SU-DHL-6 (cell line): ENCODE measurements at regions not wholly inside any gene's neighbourhood (a gene's known extent, or its start where the extent isn't known, plus 50 kb on each side); places are given as distances from the start of the nearest gene placed in this dataset.

Experiments
- H2AFZ ChIP-seq: fragments of 200-600 bp; sonication (generic); 2 replicates; pipeline ENCODE4 v1.6.1; 2014; ENCODE audit warnings: low read depth, mild to moderate bottlenecking, moderate library complexity, mixed read lengths, antibody characterized with exemption, low read length; ENCODE audit not compliant: severe bottlenecking
- H3F3A ChIP-seq: fragments of 200-600 bp; shearing (Covaris generic); 2 replicates; pipeline ENCODE4 v1.6.0; 2016; ENCODE audit warnings: antibody characterized with exemption, mild to moderate bottlenecking; ENCODE audit not compliant: insufficient read depth
- H3K27ac ChIP-seq: fragments of 200-600 bp; sonication (generic); 2 replicates; pipeline ENCODE4 v1.5.1; 2016; ENCODE audit warnings: low read depth, mild to moderate bottlenecking, low read length, moderate library complexity, mixed read lengths
- H3K27me3 ChIP-seq: fragments of 200-600 bp; sonication (generic), shearing (Covaris generic); 2 replicates; pipeline ENCODE4 v1.6.0; 2014; ENCODE audit warnings: mild to moderate bottlenecking, low read length
- H3K36me3 ChIP-seq: fragments of 200-600 bp; sonication (generic); 2 replicates; pipeline ENCODE4 v1.6.1; 2014; ENCODE audit warnings: mild to moderate bottlenecking, low read length, mixed read lengths
- H3K4me2 ChIP-seq: fragments of 300-600, 200-600 bp; shearing (Covaris generic), sonication (generic); 2 replicates; pipeline ENCODE4 v1.6.0; 2014; ENCODE audit warnings: low read length, low read depth, mild to moderate bottlenecking; ENCODE audit not compliant: poor library complexity, severe bottlenecking
- H3K4me3 ChIP-seq: fragments of 200-600 bp; sonication (generic); 2 replicates; pipeline ENCODE4 v1.5.1; 2014; ENCODE audit warnings: antibody characterized with exemption, low read length, mild to moderate bottlenecking, mixed read lengths; ENCODE audit not compliant: insufficient read depth, poor library complexity, severe bottlenecking
- H3K79me2 ChIP-seq: fragments of 200-600 bp; sonication (generic); 2 replicates; pipeline ENCODE4 v1.6.1; 2014; ENCODE audit warnings: mild to moderate bottlenecking, low read length, moderate library complexity; ENCODE audit not compliant: insufficient read depth
- H3K9ac ChIP-seq: fragments of 200-600 bp; sonication (generic); 2 replicates; pipeline ENCODE4 v1.7.0; 2014; ENCODE audit warnings: mild to moderate bottlenecking, low read length
- H3K9me2 ChIP-seq: fragments of 200-600 bp; sonication (generic); replicated peaks from 2 replicates; pipeline ENCODE4 v1.6.1; 2014; ENCODE audit warnings: low read length; ENCODE audit not compliant: insufficient read depth
- H3K9me3 ChIP-seq: fragments of 200-600 bp; sonication (generic); 2 replicates; pipeline ENCODE4 v1.6.1; 2014; ENCODE audit warnings: low read length, mixed read lengths; ENCODE audit not compliant: insufficient read depth
- H4K20me1 ChIP-seq: fragments of 200-600 bp; sonication (generic); 2 replicates; pipeline ENCODE4 v1.6.1; 2014; ENCODE audit warnings: low read depth, mild to moderate bottlenecking, antibody characterized with exemption, low read length, moderate library complexity, mixed read lengths
- EZH2phosphoT487 ChIP-seq: fragments of 200-600 bp; sonication (generic), shearing (Covaris generic); conservative IDR thresholded peaks from 2 replicates; pipeline ENCODE4 v1.6.1; 2018; ENCODE audit warnings: mild to moderate bottlenecking, antibody characterized with exemption, low read length, moderate library complexity, mixed read lengths
- TF ChIP-seq, protein P1 (sequence below): fragments of 200-600 bp; sonication (generic); IDR thresholded peaks from one replicate; pipeline ENCODE4 v1.5.1; 2017; ENCODE audit warnings: antibody characterized with exemption, mild to moderate bottlenecking, low read length, moderate library complexity; ENCODE audit not compliant: insufficient read depth, poor library complexity, severe bottlenecking

GRCh38 chr5:4244306-4244705 is 648.7 kb downstream of the IRX1 start:
- H3K9me3 ChIP-seq, result no peaks in the 10 kb centered on the region
- no peak overlapping the region for H3K4me3 ChIP-seq
- no peaks in the 10 kb centered on the region for H4K20me1 ChIP-seq
- no peak overlapping the region for H3K27ac ChIP-seq
- TF ChIP-seq, protein P1, sequence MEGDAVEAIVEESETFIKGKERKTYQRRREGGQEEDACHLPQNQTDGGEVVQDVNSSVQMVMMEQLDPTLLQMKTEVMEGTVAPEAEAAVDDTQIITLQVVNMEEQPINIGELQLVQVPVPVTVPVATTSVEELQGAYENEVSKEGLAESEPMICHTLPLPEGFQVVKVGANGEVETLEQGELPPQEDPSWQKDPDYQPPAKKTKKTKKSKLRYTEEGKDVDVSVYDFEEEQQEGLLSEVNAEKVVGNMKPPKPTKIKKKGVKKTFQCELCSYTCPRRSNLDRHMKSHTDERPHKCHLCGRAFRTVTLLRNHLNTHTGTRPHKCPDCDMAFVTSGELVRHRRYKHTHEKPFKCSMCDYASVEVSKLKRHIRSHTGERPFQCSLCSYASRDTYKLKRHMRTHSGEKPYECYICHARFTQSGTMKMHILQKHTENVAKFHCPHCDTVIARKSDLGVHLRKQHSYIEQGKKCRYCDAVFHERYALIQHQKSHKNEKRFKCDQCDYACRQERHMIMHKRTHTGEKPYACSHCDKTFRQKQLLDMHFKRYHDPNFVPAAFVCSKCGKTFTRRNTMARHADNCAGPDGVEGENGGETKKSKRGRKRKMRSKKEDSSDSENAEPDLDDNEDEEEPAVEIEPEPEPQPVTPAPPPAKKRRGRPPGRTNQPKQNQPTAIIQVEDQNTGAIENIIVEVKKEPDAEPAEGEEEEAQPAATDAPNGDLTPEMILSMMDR, result no peak
- TF ChIP-seq EZH2phosphoT487, result no peak
- no peaks in the 10 kb centered on the region for H3K36me3 ChIP-seq
- no peak overlapping the region for H3K4me2 ChIP-seq
- no peaks in the 10 kb centered on the region for H3K9me2 ChIP-seq
- no peak overlapping the region for H3K9ac ChIP-seq
- no peaks in the 10 kb centered on the region for H3K79me2 ChIP-seq
- H2AFZ ChIP-seq, result no peak overlapping the region
- H3F3A ChIP-seq, result no peaks in the 10 kb centered on the region
- no peaks in the 10 kb centered on the region for H3K27me3 ChIP-seq

GRCh38 chr5:4245076-4245475 is 649.4 kb downstream of the IRX1 start:
- H3K4me2 ChIP-seq, result no peak overlapping the region
- no peak overlapping the region for H3K27ac ChIP-seq
- no peak overlapping the region for H3K4me3 ChIP-seq
- no peaks in the 10 kb centered on the region for H4K20me1 ChIP-seq
- H3K9ac ChIP-seq, result no peak overlapping the region
- H3K36me3 ChIP-seq, result no peaks in the 10 kb centered on the region
- H3K9me2 ChIP-seq, result no peaks in the 10 kb centered on the region
- H3K27me3 ChIP-seq, result no peaks in the 10 kb centered on the region
- TF ChIP-seq EZH2phosphoT487, result no peak
- TF ChIP-seq, protein P1, result no peak
- no peaks in the 10 kb centered on the region for H3K79me2 ChIP-seq
- no peak overlapping the region for H2AFZ ChIP-seq
- no peaks in the 10 kb centered on the region for H3K9me3 ChIP-seq
- no peaks in the 10 kb centered on the region for H3F3A ChIP-seq

DNA sequence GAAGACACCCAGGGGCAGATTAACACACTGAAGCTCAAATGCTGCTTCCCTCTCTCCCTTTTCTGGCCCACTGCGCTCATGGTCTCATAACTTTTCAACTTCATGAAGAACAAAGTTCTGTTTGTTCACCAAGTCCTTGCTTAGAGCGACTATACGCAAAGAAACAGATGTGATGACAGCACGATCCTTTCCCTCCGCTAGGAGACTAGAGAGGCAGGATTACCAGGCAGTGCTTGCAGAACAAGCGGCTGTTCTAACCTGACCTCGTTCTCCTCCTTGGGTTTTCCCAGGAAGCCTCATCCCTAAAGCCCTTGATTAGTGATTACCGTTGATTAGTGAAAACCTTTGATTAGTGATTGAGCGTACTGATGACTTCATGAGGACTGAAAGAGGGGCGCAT is 649.9 kb downstream of the IRX1 start:
- Histone ChIP-seq H3K9ac (no peak overlapping the region), H4K20me1 (no peaks in the 10 kb centered on the region), H2AFZ (no peak overlapping the region), H3K79me2 (no peaks in the 10 kb centered on the region), H3K27ac (no peak overlapping the region), H3K36me3 (no peaks in the 10 kb centered on the region), H3K9me2 (no peaks in the 10 kb centered on the region), H3K9me3 (no peaks in the 10 kb centered on the region), H3F3A (no peaks in the 10 kb centered on the region), H3K4me2 (no peak overlapping the region), H3K27me3 (no peaks in the 10 kb centered on the region), H3K4me3 (no peak overlapping the region)
- TF ChIP-seq, protein P1, result no peak
- no peak for TF ChIP-seq EZH2phosphoT487

- Histone ChIP-seq H2AFZ (no peak overlapping the region), H3K36me3 (no peaks in the 10 kb centered on the region), H3K27ac (no peak overlapping the region), H3K79me2 (no peaks in the 10 kb centered on the region), H3K9me3 (no peaks in the 10 kb centered on the region), H4K20me1 (no peaks in the 10 kb centered on the region), H3K4me3 (no peak overlapping the region), H3K4me2 (no peak overlapping the region), H3K9ac (no peak overlapping the region), H3K27me3 (no peaks in the 10 kb centered on the region), H3K9me2 (no peaks in the 10 kb centered on the region), H3F3A (no peaks in the 10 kb centered on the region)
- TF ChIP-seq, protein P1, result no peak
- TF ChIP-seq EZH2phosphoT487, result no peak
These were observed 650.8 kb downstream of the IRX1 start for GRCh38 chr5:4246447-4246846.
